Forelimb muscle (tissue), 1 donor: ENCODE measurements at regions not wholly inside any gene's neighbourhood (a gene's known extent, or its start where the extent isn't known, plus 50 kb on each side); places are given as distances from the start of the nearest gene placed in this dataset.
"Not testable (repeated sequence)": the region's sequence is repeated elsewhere in the genome, so short reads cannot be mapped to it uniquely, and the experiment has no call there.

ENCODE experiments used
- DNase-seq: peaks from one replicate; pipeline ENCODE4 v3.0.0-alpha.2; 2013; ENCODE audit warnings: low read depth

DNA sequence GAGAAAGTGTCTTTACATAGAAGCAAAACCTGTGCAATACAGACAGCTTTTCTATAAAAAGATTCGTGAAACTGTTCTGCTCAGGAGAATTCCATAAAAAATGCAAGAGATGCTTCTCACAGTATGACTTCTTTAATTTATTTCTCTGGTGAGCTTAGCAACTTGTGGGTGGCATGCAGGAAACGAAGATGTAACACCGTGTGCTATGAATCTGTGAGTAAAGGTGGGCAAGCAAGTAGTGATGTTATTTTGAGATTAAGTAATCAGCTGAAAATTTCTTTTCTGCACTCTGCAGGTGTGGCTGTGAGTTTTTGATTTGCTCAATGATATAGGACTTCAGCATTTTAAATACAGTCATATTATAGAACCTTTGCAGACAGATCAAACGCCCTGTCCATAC, 656.8 kb upstream of the NCAM2 start:
- DNase-seq: no peak

DNA sequence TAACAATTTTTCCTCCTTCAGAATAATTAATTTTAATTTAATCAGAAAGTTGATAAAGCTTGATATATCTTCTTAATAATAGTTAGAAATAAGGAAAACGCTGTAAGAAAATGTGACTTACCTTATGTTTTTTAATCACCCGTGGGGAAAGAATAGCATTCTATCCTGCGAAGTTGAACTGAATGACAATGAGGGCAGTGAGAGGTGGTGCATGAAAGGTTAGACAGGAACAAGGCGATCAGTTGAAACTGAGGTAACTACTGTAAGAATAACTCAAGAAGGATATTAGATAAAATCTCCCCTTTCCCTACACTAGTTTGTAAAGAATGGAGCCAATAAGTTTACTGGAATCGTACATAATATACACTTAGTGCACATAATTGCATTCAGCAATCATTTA, 655.0 kb upstream of the NCAM2 start:
- DNase-seq: no peak

DNA sequence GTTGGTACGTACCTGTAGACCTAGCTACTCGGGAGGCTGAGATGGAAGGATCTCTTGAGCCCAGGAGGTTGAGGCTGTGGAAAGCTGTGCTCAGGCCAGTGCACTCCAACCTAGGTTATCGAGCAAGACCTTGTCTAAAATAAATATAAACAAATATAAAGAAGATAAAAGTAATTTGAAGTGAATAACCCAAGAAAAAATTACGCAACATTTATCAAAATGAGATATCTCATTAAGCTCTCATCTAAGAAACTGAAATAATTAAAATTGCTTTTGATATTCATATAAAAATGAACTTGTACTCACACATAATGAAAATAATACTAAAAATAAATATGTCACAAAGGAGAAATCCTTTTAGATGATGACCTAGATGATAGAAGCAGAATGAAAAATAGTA, 647.1 kb upstream of the NCAM2 start:
- DNase-seq: no peak

DNA sequence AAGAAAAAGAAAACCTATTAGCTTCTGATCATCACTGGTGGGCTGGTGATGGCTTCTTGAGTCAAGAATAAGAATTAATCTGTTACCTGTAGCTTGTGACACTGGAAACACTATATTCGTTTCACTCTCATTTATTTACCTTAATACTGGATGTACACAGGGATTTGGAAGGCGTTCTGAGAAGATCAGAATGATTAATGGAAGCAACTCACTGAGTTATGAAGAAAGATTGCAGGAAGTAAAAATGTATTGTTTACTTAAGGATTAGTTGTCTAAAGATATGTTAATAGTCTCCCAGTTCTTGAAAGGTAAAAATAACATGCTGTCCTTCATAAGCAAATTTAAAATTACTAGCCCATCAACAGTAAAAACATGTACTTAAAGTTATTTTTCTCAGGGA, 644.9 kb upstream of the NCAM2 start:
- DNase-seq: no peak

DNA sequence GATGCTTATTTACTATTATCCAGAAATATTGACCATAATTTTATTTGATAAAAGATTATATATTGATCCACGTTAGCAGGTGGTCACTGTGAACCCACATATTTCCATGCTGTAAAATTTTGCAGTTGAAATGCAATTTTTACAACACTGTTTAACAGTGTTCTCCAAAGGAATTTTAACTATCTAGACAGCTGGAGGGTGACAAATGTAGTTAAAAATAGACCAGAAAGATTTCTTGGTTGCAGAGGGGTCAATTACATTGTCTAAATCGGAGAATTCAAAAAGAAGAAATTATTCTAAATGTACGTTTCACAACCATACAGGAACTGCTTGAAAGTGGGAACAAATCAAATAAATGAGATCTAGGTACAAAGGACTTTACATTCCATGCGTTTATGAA, 625.2 kb upstream of the NCAM2 start:
- DNase-seq: no peak

DNA sequence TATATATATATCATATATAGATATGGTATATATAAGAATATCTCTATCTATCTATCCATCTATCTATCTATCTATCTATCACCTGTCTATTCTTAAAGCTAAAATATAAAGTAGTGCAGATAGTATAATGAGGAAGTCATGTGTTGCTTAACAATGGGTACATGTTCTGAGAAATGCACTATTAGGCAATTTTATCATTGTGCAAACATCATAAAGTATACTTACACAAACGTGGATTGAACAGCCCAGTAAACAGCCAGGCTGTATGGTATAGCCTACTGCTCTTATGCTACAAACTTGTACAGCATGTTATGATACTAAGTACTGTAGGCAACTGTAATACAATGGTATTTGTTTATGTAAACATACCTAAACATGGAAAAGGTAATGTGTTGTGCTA, 621.0 kb upstream of the NCAM2 start:
- no peak for DNase-seq

DNA sequence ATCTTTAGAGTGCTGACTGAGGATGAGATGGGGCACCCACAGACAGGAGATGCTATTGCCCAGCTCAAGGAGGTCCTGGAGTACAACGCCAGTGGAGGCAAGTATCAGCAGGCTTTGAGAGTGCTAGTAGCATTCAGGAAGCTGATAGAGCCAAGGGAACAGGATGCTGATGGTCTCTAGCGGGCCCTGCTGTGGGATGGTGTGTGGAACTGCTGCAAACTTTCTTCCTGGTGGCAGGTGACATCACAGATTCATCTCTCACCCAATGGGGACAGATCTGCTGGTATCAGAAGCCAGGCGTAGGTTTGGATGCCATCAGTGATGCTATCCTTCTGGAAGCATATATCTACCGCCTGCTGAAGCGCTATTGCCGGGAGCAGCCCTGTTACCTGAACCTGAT, 609.8 kb upstream of the NCAM2 start:
- no peak for DNase-seq

DNA sequence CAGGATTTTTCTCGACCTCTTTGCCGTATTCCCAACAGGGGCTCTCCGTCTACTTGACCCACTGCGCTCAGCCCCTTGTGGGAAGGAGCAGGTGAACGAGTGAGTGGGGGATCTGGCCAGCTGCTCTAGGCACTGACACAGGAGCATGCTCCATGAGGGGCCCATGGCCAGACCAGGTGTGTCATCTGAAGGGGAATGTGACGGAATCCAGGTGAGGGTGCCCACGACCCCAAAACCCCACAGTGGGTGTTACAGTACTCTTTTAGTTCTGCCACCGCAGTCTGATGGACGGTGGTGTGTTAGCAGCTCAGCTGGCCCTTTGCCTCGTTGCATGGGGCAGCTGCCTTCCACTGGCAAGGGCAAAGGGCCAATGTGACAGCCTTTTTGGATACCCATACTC, 601.4 kb upstream of the NCAM2 start:
- DNase-seq: no peak

DNA sequence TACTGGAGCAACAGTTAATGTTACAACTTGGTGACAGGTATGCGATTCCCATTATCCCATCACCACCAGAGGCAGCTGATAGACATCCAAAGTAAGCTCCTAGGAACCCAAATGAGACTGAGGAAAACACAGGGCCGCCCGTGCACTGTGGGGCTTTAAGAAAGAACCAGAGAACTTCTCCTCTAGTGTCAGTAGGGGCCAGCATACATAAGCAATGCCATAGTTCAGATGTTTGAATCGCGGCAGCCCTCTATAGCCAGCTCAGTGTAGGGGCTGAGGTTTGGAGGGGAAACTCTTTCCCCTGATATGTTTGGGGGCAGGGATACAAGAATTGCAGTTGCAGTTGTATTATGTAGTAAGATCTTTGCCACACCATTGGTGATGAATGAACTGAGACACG, 593.3 kb upstream of the NCAM2 start:
- no peak for DNase-seq

DNA sequence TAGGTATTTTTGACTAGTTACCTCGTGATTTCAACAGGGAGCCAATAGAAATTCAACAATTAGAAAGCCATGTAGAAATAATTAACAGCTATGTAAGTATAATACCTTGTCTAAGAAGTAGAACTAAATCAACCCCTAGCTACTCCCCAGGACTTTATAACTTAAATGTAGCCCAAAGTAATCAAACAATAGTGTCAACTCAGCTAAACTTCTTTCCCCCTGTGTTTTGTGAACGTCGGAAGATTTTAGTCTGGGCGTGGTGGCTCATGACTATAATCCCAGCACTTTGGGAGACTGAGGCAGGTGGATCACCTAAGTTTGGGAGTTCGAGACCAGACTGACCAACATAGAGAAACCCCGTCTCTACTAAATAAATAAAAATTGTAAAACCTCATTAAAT, 579.9 kb upstream of the NCAM2 start:
- no peak for DNase-seq

DNA sequence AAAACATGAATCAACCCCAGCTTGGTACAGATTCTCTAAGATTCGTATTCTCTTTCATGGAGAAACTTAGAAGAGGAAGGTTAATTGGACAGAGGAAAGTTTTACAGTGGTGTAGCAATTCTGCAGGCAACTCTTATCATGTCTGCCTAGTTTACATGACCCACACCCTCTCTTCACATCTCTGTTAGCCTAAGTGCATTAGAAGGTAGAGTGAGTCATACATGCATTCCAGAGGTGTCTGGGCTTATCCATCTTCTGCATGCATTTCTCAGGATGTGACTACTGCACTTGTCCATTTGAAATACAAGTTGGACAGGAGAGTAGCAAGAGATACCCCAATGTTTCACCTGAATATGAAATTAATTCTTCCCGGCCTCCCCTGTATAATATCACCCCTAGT, 578.4 kb upstream of the NCAM2 start:
- no peak for DNase-seq

DNA sequence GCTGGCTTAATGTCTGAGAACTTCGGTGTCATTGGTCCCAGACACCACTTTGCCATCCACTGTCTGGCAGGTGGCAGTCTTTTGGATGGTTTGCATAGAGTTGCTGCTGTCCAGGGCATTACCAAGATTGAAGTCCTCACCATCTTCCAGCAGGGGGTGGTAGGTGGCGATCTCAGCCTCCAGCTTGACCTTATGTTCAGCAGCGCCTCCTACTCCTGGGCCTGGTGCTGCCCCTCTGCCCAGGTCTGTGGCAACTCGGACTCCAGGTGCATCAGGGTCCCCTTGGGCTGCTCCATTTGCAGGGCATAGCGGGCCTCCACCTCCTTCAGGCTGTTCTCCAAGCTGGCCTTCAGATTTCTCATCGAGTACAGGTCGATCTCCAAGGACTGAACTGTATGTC, 573.3 kb upstream of the NCAM2 start:
- no peak for DNase-seq

DNA sequence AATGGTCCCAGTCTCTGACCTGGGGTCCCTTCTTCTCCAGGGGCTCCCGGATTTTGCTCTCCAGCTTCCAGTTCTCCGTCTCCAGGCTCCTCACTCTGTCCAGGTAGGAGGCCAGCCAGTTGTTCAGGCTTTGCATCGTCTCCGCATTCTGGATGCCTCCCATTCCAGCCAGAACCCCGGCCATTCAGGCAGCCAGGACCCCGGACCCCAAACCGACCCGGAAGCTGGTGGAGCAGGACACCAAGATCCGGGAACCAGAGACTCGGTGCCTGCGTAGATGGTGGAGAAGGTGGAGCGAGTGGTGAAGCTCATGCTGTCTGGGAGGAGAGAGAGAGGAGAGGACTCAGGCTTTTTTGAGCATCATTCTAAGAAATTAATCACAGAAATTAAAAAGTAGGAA, 572.4 kb upstream of the NCAM2 start:
- no peak for DNase-seq

DNA sequence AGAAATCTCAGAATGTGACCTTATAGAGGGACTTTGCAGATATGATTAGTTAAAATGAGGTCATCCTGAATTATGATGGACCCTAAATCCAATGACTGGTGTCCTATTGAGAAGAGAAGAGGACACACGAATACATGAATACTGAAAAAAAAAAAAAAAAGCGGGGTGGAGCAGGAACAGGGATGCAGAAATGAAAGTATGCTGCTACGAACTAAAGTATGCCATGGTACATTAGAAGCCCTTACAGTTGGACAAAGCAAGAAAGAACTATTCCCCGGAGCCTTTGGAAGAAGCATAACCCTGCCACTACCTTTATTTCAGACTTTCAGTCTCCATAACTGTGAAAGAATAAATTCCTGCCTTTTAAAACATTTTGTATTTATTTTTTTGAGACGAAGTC, 557.9 kb upstream of the NCAM2 start:
- DNase-seq: no peak

DNA sequence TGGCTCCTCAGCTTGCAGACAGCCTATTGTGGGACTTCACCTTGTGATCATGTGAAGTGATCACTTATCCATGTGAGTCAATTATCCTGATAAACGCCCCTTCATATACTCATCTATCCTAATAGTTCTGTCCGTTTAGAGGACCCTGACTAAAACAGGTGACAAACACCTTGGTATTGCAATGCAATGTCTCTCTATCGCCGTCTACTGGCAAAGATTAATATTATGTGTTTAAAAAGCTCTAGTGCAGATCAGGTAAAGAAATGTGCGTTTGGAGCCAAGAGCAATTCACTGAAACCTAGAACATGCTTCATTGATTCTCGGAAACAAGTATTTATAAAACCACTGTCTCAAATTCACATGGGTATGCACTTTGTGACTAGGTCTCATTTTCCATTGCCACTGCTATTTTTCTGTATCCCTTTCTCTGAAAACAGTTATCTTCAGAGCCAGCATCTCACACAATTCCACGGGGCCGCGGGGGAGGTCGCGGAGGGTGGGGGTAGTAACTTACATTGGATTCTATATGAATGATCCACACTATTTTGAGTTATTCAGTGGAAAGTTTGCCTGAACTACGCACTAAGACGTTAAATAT, 554.6 kb upstream of the NCAM2 start:
- DNase-seq: no peak

DNA sequence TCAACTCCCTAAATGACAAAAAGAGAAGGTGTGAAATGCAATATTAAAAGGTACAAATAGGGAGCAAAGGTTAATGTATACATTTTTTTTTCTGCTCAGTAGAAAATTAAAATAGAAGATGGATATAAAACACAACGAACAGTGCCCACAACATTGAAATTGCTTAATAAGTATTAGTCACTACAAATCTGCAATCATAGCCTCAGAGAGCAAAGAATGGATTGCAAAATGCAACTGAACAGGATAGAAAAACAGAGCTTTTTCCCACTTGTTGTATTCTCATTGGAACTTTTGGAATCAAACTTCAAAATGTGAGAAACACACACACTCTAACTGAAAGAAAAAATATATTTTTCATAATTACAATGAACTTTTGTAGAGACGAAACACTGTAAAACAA, 552.2 kb upstream of the NCAM2 start:
- DNase-seq: no peak

DNA sequence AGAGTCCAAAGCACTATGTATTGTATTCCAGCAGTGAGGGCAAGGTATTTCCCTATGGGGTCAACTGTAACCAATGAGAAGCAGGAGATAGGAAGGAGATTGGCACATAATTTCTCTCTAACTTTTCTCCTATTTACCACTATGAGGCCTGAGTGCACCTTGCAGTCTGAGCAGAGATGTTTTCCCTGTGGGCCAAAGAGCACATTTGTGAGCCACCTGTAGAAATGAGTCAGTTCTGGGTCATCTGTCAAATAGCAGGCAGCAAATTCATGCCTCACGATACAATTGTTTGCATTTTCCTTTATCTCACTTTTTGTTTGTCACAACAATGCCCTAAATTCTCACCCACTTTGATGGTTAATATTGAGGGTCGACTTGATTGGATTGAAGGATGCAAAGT, 547.2 kb upstream of the NCAM2 start:
- DNase-seq: no peak

DNA sequence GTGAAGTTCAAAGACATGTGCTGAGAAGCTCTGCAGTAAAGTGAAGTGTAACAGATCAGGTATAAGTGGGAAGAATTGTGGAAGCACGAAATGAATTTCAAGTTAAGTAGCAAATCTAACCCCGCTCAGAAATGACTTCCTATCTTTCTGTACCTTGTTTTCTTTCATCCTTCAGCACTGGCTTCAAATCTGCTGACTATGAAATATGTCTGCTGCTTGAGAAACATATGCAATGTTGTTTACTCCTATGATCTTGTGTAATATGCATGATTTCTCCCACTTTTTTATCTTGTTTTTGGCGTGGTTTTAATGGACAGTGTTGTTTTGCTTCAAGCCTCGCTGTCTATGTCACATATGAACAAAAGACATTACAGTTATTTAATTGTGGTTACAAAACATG, 545.3 kb upstream of the NCAM2 start:
- DNase-seq: no peak

DNA sequence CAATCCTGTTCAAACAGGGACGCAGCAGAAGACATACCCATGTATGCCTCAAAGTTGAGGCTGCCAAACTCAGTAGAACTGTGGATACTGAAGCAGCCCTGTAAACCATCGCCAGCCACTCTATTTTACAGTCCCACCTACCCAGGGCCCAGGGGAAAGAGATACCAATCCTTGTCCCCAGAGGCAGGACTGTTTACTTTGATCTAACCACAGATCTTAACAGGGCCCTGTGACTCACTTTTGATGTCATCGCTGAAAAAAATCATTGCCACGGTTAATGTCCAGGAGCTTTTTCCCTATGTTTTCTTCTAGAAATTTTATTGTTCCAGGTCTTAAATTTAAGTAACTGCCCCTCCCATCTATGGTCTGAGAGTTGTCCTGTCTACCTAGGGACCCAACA, 538.4 kb upstream of the NCAM2 start:
- no peak for DNase-seq

DNA sequence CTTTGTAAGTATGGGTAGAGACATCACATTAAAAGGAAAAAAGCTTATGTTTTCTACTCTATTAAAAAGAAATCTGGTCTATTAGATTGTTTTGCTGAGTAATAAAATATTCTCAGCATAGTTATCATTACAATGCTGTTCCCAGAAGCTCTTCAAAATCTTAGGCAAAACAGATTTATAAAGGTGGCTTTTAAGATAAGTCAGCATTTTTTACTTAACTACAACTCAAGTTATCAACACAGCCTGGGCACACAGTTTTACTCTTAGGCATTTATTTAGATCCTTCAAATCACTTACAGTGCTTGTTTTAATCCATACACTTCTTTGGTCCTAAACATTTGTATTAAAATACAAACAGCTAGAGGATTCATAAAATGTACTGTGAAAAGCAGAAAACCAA, 534.8 kb upstream of the NCAM2 start:
- no peak for DNase-seq

DNA sequence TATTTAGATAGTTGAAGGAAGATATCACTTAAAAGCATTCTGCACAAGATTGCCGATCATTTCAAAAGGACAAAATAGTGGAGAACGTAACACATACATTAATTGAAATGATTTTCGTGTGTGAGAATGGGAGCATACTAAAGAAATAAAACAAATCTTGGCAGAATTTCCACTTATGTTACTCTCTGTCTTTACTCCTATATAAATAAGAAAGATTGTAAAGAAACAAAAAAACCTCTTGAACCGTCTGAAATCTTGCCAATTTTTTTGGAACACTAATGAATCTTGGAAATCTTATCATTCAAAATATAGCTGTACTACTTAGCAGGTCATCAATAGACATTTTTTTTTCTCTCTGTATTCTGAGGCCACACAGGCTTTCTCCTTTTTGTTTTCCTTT, 528.8 kb upstream of the NCAM2 start:
- no peak for DNase-seq

DNA sequence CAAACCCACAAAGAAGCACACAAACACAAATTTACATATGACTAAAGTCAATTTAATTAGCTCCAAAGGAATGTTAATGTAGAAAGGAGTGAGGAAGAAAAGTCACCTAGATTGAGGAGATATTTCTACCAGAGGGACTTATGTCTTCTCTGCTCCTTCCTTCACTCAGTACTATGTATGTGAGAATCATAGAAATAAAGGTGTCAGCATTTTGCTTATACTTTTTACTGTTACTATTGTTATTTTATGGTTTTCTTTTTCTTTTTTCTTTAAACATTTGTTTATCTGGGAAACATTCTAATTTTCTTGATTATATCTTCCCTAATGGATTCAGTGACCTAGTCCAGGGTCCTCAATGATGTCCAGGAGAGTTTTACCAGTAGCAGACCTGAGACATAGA, 511.9 kb upstream of the NCAM2 start:
- no peak for DNase-seq

DNA sequence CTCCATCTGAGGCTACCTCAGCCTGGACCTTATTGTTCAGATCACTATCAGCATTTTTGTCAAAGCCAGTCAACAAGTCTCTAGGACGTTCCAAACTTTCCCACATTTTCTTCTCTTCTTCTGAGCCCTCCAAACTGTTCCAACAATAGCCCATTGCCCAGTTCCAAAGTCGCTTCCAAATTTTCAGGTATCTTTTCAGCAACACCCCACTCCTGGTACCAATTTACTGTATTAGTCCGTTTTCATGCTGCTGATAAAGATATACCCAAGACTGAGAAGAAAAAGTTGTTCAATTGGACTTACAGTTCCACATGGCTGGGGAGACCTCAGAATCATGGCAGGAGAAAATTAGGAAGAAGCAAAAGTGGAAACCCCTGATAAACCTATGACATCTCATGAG, 495.3 kb upstream of the NCAM2 start:
- DNase-seq: not testable (repeated sequence)

DNA sequence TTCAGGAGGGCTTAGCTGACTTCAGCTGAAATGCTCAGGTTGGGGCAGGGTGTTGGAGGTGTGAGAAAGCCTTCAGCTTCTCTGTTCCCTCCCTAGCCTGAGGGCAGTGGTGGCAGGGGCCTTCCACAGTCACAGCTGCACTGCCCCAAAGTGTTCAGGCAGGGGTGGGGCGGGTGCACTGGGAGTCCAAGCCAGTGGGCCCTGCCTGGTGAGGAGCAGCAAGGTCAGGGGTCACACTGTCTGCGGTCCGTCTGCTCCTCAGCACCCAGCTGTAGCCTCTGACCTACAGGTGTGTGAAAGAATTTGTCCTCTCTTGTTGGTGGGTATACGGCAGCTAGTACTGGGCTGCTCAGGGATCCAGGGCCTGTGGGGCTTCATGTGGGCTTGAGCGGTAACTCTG, 490.4 kb upstream of the NCAM2 start:
- DNase-seq: no peak
